Esophagus muscularis mucosa (tissue), 4 donors: ENCODE measurements at regions not wholly inside any gene's neighbourhood (a gene's known extent, or its start where the extent isn't known, plus 50 kb on each side); places are given as distances from the start of the nearest gene placed in this dataset.

ENCODE experiments used
- DNase-seq: peaks from one replicate; pipeline ENCODE4 v3.0.0-alpha.2; 2017; ENCODE audit errors: extremely low spot score
- H3K27ac ChIP-seq, 4 donors: fragments of 200-600 bp; sonication (generic); replicated peaks in 1 of 4; 1 replicate in 3 of 4; 2 replicates in 1 of 4; pipeline ENCODE4 v1.5.1; 2016 to 2019; ENCODE audit warnings: mild to moderate bottlenecking in 1 of 4
- H3K27me3 ChIP-seq, 4 donors: fragments of 200-600 bp; sonication (generic); one replicate each; pipeline versions ENCODE4 v1.5.1 to v1.6.0; 2016 to 2019
- H3K36me3 ChIP-seq, 4 donors: fragments of 200-600 bp; sonication (generic); one replicate each; pipeline ENCODE4 v1.5.1; 2016 to 2019
- H3K4me1 ChIP-seq, 4 donors: fragments of 200-600 bp; sonication (generic); one replicate each; pipeline ENCODE4 v1.5.1; 2016 to 2019
- H3K4me3 ChIP-seq, 4 donors: fragments of 200-600 bp; sonication (generic); 1 replicate in 2 of 4; 2 replicates in 2 of 4; pipeline ENCODE4 v1.5.1; 2016 to 2019; ENCODE audit warnings: mild to moderate bottlenecking in 4 of 4, moderate library complexity in 1 of 4
- H3K9me3 ChIP-seq, 4 donors: fragments of 200-600 bp; sonication (generic); 1 replicate in 3 of 4; 2 replicates in 1 of 4; pipeline ENCODE4 v1.5.1; 2016 to 2019
- EP300 ChIP-seq: sonication (generic); formaldehyde crosslinking; IDR thresholded peaks from one replicate; pipeline ENCODE4 v1.6.1; 2017; ENCODE audit warnings: antibody characterized with exemption
- POLR2A ChIP-seq: fragments of 450-650 bp; IDR thresholded peaks from one replicate; pipeline ENCODE4 v1.6.1; 2017; ENCODE audit warnings: antibody characterized with exemption, moderate library complexity, mild to moderate bottlenecking, low read depth
- POLR2AphosphoS5 ChIP-seq, 2 donors: sonication (generic); formaldehyde crosslinking; IDR thresholded peaks; one replicate each; pipeline ENCODE4 v1.6.1; 2017; ENCODE audit warnings: antibody characterized with exemption in 2 of 2
- WGBS: methylation state at CpG from one replicate; pipeline ENCODE4 v1.1.5; 2018; 5-methylcytosine and 5-hydroxymethylcytosine counted together
- intact Hi-C: fragments of 100-400 bp; cut with DNase I; formaldehyde crosslinking; loops from one replicate; pipeline ENCODE4 v1.15.1; 2023
- TF ChIP-seq, protein P1 (sequence below), 3 experiments: fragments of 200-600 bp in 2 of 3; fragments of 450-650 bp in 1 of 3; sonication (generic) in 2 of 3; IDR thresholded peaks; one replicate each; pipeline ENCODE4 v1.5.1; 2017 to 2019; ENCODE audit warnings: antibody characterized with exemption in 3 of 3, mild to moderate bottlenecking in 2 of 3, moderate library complexity in 1 of 3

DNA sequence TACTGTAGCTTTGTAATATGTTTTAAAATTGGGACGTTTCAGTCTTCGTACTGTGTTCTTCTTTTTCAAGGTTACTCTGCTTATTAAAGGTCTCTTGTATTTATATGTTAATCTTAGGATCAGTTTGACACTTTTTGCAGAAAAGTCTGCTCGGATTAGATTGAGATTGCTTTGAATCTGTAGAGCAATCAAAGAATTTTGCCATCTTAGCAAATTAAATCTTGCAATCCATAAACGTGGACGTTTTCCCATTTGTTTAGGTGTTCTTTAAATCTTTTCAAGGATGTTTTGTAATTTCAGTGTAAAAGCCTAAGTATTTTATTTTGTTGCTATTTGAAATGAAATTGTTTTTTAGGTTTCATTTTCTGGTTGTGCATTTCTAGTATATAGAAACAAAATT is 78.0 kb upstream of the GTSF1L start:
- no peaks in the 10 kb centered on the region for H3K4me1 ChIP-seq
- intact Hi-C loops: no loop called here
- H3K27ac ChIP-seq: no peak overlapping the region
- no peak for TF ChIP-seq POLR2A
- TF ChIP-seq, protein P1, sequence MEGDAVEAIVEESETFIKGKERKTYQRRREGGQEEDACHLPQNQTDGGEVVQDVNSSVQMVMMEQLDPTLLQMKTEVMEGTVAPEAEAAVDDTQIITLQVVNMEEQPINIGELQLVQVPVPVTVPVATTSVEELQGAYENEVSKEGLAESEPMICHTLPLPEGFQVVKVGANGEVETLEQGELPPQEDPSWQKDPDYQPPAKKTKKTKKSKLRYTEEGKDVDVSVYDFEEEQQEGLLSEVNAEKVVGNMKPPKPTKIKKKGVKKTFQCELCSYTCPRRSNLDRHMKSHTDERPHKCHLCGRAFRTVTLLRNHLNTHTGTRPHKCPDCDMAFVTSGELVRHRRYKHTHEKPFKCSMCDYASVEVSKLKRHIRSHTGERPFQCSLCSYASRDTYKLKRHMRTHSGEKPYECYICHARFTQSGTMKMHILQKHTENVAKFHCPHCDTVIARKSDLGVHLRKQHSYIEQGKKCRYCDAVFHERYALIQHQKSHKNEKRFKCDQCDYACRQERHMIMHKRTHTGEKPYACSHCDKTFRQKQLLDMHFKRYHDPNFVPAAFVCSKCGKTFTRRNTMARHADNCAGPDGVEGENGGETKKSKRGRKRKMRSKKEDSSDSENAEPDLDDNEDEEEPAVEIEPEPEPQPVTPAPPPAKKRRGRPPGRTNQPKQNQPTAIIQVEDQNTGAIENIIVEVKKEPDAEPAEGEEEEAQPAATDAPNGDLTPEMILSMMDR (IDR thresholded peaks at IDR 0.05): no peak
- TF ChIP-seq POLR2AphosphoS5 (IDR thresholded peaks at IDR 0.05): no peak
- TF ChIP-seq EP300: no peak
- WGBS: 64% methylated on average over 5 of the region's 5 CpGs
- no peaks in the 10 kb centered on the region for H3K27me3 ChIP-seq
- DNase-seq: no peak
- H3K9me3 ChIP-seq: peaks cover 0 to 32% (median 26%) of the 10 kb centered on the region in 4 donors
- no peak overlapping the region for H3K4me3 ChIP-seq
- H3K36me3 ChIP-seq: no peaks in the 10 kb centered on the region

DNA sequence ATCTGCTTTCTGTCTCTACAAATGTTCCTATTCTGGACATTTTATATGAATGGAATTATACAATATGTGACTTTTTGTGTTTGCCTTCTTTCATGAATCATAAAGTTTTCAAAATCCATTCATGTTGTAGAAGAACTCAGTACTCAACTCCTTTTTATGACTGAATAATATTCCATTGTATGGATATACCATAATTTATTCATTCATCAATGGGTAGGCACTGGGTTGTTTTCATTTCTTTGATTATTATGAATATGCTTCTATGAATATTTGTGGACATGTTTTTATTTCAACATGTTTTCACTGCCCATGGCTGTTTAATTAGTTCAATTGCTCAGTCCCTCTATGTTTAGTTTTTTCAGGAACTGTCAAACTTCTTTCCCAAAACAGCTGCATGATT is 76.5 kb upstream of the GTSF1L start:
- peaks cover 0 to 4% (median 0%) of the 10 kb centered on the region in 4 donors for H3K4me1 ChIP-seq
- no peak overlapping the region for H3K27ac ChIP-seq
- intact Hi-C loops: no loop called here
- no peak for DNase-seq
- no peaks in the 10 kb centered on the region for H3K27me3 ChIP-seq
- TF ChIP-seq, protein P1 (IDR thresholded peaks at IDR 0.05): no peak
- TF ChIP-seq POLR2AphosphoS5 (IDR thresholded peaks at IDR 0.05) (no peak), EP300 (no peak), POLR2A (no peak)
- no peaks in the 10 kb centered on the region for H3K36me3 ChIP-seq
- H3K9me3 ChIP-seq: peaks cover 0 to 17% (median 14%) of the 10 kb centered on the region in 4 donors
- H3K4me3 ChIP-seq: no peak overlapping the region

DNA sequence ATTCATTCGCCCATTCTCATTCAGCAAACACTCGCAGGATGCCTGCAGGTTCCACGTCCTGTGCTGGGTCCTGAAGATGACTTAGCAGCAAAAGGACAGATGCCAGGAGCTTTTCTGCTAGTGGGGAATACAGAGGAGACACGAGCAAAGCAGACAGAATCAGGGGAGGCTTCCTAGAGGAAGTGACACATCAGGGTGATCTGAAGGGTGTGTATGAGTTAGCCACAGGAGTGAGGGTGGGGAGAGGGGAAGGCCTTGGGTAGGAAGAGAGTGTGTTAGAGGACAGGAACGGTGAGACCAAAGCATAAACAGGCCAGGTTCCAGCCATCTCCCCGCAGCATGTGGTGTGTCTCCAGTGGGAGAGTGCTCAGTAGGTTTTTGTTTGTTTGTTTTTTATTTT is 73.4 kb upstream of the GTSF1L start:
- no peak for DNase-seq
- intact Hi-C loops: no loop called here
- H3K27ac ChIP-seq: no peak overlapping the region
- 79% methylated on average over 6 of the region's 6 CpGs for WGBS
- peaks cover 0 to 17% (median 16%) of the 10 kb centered on the region in 4 donors for H3K9me3 ChIP-seq
- TF ChIP-seq POLR2AphosphoS5 (IDR thresholded peaks at IDR 0.05) (no peak), EP300 (no peak), POLR2A (no peak)
- TF ChIP-seq, protein P1 (IDR thresholded peaks at IDR 0.05): no peak
- peaks cover 0 to under 1% (median 0%) of the 10 kb centered on the region in 4 donors for H3K27me3 ChIP-seq
- no peak overlapping the region for H3K4me3 ChIP-seq
- H3K36me3 ChIP-seq: no peaks in the 10 kb centered on the region
- H3K4me1 ChIP-seq: peaks cover 0 to 4% (median 0%) of the 10 kb centered on the region in 4 donors

DNA sequence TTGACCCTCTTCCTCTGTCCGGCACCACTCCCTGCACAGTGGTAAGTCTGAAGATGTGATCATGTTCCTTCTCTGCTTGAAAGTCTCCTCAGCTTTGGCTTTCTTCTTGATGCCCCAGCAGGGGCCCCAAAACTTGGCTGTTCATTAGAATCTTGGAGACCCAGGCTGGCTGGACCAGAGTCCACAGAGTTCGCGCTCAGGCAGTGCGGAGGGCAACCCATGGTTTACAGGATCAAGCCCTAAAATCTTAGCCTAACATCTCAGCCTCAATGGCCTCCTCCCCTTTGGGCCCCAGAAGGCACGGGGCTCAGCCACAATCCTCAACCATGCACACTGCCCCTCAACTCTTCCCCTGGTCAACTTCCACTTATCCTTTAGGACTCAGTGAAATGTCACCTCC is 72.9 kb upstream of the GTSF1L start:
- H3K9me3 ChIP-seq: peaks cover 0 to 16% (median 13%) of the 10 kb centered on the region in 4 donors
- TF ChIP-seq POLR2AphosphoS5 (IDR thresholded peaks at IDR 0.05) (no peak), POLR2A (no peak), EP300 (no peak)
- TF ChIP-seq, protein P1 (IDR thresholded peaks at IDR 0.05): no peak
- H3K27ac ChIP-seq: no peak overlapping the region
- no peaks in the 10 kb centered on the region for H3K36me3 ChIP-seq
- H3K4me1 ChIP-seq: peaks cover 0 to 4% (median 0%) of the 10 kb centered on the region in 4 donors
- H3K27me3 ChIP-seq: peaks cover 0 to 3% (median 0%) of the 10 kb centered on the region in 4 donors
- no peak for DNase-seq
- 85% methylated on average over 5 of the region's 5 CpGs for WGBS
- no peak overlapping the region for H3K4me3 ChIP-seq
- intact Hi-C loops: no loop called here

DNA sequence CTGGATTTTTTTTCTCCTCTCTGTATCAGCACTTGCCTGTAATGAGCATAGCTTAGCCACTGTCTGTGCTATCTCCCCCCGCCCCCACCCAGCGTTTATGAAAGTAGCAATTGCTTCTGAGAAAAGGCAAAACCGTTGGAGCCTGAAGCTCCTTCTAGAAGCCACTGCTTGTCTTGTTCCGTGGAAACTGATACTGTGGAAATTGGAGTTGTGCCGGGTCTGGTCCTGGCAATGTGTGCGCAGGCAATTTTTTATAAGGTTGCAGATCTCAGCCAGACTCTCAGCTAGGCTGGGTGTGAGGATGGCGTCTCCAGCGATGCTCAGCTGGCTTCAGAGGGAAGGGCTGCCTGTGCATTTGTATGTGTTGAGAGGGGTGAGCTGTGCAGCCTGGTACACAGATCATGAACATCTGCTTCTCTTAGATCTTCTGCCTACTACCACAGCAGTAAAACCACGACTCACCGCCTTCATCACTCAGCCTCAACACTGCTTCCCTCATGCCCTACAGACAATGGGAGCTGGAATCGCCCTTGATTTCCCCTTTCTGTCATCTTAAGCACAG is 72.4 kb upstream of the GTSF1L start:
- Histone ChIP-seq H3K4me3 (no peak overlapping the region), H3K27me3 (peaks cover 0 to 3% (median 0%) of the 10 kb centered on the region in 4 donors), H3K36me3 (no peaks in the 10 kb centered on the region), H3K4me1 (peaks cover 0 to 4% (median 0%) of the 10 kb centered on the region in 4 donors), H3K27ac (no peak overlapping the region), H3K9me3 (peaks cover 0 to 14% (median 8%) of the 10 kb centered on the region in 4 donors)
- WGBS: 61% methylated on average over 10 of the region's 11 CpGs
- TF ChIP-seq POLR2AphosphoS5 (IDR thresholded peaks at IDR 0.05): no peak
- TF ChIP-seq POLR2A: no peak
- TF ChIP-seq, protein P1 (IDR thresholded peaks at IDR 0.05): no peak
- no peak for TF ChIP-seq EP300
- DNase-seq: no peak
- intact Hi-C loops: no loop called here
